GM12874 (cell line): ENCODE measurements at regions not wholly inside any gene's neighbourhood (a gene's known extent, or its start where the extent isn't known, plus 50 kb on each side); places are given as distances from the start of the nearest gene placed in this dataset.

Experiments
- TF ChIP-seq, protein P1 (sequence below): IDR thresholded peaks from 2 replicates; pipeline ENCODE4 v1.5.1; 2011; ENCODE audit warnings: low read depth, mild to moderate bottlenecking, control low read depth, low read length, moderate library complexity; ENCODE audit not compliant: insufficient read depth

DNA sequence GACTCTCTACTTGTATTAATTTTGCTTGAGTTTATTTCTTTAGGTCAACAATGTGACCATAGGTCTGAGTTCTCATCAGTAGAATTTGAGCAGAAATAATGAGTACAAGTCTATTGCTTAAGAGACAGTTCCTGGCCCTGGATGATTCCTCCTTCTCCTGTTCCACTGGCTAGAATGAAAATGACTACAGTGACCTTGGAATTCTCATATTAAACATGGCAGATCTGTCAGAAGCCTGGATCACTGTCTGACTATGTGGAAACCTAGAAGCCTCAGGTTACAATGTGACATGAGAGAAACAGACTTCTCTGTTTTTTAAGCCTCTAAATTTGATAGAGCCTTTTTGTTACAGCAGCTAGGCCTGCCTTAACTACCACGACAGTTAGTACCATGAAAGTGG lies 82.9 kb upstream of the MED14 start:
- TF ChIP-seq, protein P1, sequence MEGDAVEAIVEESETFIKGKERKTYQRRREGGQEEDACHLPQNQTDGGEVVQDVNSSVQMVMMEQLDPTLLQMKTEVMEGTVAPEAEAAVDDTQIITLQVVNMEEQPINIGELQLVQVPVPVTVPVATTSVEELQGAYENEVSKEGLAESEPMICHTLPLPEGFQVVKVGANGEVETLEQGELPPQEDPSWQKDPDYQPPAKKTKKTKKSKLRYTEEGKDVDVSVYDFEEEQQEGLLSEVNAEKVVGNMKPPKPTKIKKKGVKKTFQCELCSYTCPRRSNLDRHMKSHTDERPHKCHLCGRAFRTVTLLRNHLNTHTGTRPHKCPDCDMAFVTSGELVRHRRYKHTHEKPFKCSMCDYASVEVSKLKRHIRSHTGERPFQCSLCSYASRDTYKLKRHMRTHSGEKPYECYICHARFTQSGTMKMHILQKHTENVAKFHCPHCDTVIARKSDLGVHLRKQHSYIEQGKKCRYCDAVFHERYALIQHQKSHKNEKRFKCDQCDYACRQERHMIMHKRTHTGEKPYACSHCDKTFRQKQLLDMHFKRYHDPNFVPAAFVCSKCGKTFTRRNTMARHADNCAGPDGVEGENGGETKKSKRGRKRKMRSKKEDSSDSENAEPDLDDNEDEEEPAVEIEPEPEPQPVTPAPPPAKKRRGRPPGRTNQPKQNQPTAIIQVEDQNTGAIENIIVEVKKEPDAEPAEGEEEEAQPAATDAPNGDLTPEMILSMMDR = no peak

DNA sequence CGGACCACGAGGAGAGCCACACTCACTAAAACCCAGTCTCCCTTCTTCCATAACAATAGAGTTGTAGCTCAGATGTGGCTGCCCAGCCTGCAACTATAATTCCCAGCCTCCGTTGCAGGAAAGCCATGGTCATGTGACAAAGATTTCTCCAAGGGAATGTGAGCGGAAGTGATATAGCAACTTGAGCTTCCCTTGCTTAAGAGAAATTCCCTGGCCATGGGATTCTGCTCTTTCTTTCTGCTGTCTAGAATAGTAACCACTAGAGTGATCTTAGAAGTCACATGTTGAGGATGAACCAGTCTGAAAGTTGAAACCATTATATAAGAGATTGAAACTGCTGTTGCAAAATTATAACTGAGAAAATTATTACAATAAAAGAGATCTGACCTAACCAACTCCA lies 86.4 kb upstream of the MED14 start:
- TF ChIP-seq, protein P1 = no peak

DNA sequence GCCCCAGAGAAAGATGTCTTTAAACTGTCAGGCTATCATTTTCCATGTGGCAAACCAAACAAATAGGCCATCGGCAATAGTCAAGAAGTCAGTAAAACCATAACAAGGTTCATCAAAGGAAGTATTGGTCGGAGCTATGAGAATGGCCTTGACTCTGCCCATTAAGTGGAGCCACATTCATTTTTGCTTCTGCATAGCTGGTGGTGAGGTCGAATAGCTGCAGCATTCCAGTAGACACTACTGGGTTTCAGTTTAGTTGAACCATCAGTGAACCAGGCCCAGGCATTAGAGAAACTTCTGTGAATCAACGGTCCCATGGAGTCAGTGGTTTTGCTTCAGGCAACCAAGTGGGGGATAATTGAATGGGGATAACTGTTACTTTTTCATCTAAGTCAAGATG lies 92.0 kb upstream of the MED14 start:
- TF ChIP-seq, protein P1 = no peak

DNA sequence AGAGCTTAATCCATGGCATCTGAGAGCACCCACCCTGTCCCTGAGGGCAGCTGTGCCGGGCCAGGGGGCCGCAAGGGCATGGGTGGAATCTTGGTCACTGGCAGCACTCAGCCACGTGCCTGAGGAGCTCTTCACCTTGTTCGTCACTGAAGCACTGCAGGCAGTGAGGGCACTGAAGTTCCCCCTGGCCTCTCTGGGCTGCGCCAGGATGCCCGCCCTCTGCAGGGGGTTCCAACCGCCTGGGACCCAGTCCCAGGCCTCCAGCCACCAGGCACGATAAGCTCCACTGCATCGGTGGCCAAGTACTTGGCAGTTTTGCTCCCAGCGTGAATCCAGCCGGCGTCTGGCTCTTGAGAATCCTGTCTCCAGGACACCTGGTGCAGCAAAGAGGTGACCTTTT lies 96.4 kb upstream of the MED14 start:
- TF ChIP-seq, protein P1 = no peak

DNA sequence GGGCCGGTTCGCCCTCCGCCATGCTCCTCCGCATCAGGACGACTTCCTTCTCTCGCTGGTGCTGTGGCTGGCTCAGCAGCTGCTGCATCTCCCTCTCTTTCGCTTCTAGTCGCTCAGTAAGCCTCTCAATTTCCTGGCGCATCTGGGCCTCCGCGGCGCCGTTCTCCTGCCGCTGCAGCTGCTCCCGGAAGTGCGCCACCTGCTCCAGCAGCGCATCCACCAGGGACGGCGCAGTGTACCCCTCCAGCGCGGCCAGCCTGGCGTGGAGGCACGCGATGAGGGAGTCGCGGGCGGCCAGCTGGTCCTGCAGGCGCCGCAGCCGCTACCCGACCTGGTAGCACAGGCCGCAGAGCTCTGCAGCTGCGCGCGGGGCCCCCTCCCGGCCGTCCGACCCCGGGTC lies 97.4 kb upstream of the MED14 start:
- TF ChIP-seq, protein P1 = no peak

DNA sequence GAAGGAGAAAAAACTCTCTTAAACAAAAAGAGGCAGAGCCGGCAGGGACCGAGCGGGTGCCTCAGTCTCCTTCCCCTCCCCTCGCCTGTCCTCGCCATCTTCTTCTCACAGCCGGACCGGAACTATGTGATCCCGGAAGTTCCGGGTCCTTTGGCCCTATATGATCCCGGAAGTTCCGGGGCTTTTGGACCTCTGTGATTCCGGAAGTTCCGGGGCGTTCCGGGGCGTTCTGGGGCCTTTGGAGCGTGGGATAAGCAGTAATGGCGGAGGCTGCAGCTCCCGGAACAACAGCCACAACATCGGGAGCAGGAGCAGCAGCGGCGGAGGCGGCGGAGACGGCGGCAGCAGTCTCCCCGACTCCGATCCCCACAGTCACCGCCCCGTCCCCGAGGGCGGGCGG lies 98.9 kb upstream of the MED14 start:
- TF ChIP-seq, protein P1 = no peak

DNA sequence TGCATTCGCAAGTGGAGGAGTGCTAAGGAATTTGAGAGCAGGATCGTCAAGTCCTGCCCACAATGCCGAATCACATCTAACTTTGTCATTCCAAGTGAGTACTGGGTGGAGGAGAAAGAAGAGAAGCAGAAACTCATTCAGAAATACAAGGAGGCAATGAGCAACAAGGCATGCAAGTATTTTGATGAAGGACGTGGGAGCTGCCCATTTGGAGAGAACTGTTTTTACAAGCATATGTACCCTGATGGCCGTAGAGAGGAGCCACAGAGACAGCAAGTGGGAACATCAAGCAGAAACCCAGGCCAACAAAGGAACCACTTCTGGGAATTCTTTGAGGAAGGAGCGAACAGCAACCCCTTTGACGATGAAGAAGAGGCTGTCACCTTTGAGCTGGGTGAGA lies 100.2 kb upstream of the MED14 start:
- TF ChIP-seq, protein P1 = no peak

DNA sequence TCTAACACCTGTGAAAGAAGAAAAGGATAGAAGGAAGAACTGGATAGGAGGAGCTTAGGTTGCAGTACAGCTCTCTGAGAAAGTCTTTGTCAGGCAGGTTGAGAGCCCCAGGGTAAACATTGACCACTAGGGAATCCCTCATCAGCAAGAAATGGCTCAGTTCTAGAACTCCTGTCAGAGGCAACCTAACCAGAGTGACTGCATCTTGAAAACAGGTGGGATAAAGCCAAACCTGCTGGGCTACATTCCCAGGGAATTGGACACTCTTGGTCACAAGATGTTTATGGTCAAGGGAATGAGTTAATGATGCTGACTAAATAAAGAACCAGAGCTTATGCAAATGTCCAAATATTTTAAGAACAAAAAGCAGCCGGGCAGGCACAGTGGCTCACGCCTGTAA lies 108.3 kb upstream of the MED14 start:
- TF ChIP-seq, protein P1 = no peak
